Activated T-helper 1 cell treated with anti-CD3 and anti-CD28 coated beads, Interleukin-2, amount 50 U/mL, for 16 hours (primary cell): ENCODE measurements at regions not wholly inside any gene's neighbourhood (a gene's known extent, or its start where the extent isn't known, plus 50 kb on each side); places are given as distances from the start of the nearest gene placed in this dataset.

Experiments used
- DNase-seq, 2 donors: peaks; one replicate each; pipeline ENCODE4 v3.0.0-alpha.2; 2020; ENCODE audit warnings: low read depth in 1 of 2, low spot score in 1 of 2

DNA sequence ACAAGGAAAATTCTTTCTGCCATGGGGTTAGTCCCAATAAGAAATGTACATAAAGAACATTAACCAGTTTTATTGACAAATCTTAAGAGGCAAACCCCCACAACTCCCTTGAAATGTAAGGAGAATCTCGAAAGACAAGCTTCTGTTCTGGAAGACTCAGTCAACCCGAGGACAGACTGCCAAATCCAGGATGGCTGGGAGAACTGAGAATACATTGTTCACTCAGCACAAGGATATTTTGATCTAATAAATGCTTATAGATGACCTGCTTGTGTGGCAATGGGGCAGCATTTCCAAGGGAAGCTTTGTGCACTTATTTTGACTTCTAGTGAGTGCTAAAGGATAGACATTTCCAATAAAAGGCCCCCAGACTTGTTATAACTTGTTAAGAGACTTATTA is 280.4 kb downstream of the DHX15 start:
- no peak for DNase-seq

DNA sequence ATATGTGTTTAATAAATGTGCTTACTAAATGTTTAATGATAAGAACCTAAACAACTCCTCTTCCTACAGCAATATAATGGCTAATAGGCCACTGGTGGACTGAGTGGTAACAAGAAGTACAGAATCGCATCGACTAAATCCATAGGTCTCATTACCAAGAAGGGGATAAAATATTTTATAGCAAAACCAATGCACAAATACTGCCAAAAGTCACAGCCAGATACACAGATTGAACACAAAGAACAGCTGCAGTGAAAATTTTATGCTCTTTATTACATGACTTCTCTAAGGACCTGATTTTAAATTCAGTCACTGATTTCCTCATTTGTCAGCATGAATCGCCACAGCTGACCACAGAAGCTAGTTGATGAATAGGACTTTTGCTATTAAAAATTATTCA is 285.4 kb downstream of the DHX15 start:
- DNase-seq: no peak

DNA sequence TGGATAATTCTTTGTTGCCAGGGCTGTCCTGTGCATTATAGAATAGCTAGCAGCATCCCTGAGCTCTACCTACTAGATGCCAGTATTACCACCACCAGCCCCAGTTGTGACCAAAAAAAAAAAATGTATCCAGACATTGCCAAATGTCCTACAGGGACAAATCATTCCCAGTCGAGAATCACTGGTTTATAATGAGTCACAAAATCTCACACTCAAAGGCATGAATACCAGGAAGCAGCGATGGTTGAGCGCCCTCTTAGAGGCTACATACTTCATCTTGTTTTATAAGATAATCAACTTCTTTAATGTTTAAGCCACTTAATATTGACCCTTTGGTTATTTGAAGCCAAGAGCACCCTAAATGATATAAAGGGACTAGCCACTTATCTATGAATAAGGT is 297.3 kb downstream of the DHX15 start:
- DNase-seq: no peak

DNA sequence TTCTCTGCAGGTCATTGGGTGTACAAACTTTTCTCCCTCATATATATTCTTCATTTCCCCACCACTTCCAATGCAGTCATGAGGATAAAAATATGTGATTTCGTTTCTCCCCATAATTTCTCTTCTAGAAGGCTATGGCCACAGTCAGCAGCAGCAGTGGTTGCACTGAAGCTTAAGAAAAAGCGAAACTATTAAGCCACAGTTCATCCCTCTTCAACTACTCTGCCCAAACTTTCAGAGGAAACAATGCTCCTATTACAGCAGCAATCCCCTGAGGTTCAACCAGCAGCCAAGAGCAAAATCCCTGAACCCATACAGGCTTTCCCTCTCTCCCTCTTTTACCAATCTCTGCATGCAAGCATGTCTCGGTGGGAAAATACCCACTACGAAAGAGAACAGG is 298.6 kb downstream of the DHX15 start:
- DNase-seq: no peak

DNA sequence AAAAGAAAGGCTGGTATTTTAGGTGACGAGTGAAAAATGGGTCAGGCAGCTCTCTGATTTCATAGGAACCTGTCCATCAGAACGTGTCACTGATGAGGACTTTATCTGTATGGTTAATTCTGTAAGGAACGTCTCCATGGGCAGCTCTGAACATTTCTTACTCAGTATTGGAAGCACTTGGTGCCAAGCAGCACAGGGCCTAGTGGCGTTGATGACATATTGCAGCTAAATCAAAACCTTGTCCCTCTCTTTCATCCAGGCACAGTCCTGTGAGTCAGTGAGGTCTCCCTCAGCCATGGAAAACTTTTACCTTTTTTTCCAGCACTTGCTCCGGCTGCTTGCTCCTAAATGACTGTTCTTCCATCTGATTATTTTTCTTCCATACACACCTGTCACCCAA is 301.9 kb downstream of the DHX15 start:
- DNase-seq: no peak

DNA sequence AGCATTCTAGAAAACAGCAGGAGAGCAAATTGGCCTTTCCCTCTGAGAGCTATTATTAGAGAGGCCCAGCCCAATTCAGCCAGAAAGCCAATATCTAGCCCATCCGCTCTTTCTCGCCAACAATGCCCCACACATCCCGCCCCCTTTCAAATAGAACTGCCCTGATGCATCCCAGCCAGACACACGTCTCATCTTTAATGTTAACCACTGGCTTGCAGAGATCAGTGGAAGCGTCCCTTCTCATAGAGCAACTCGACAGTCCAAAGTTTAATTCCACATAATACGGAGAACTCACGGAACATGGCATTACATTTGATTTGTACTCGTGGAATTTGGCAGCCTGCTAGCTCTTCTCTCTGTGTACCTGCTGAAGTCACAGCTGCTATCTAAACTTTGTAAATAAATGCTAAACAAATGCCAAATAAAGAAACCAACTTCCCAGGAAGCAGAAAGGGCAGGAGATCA is 304.4 kb downstream of the DHX15 start:
- DNase-seq: no peak

DNA sequence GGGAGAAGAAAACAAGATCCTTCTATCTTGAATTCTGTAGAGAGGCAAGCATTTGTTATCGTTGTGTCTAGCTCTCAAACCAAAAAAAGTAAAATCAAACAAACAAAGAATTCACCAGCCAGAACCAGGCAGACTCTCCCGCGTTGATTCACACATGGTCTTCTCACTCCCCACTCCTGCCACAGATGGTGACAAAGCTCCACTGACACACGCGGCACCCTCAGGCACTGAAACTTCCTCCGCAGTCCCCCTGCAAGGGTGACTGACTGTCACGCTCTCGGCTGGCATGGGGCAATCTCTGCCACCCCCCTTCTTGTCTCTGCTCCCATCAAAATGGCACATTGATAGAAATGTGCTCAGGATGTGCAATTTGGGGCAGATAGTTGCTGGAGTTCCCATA is 304.9 kb downstream of the DHX15 start:
- DNase-seq: no peak

DNA sequence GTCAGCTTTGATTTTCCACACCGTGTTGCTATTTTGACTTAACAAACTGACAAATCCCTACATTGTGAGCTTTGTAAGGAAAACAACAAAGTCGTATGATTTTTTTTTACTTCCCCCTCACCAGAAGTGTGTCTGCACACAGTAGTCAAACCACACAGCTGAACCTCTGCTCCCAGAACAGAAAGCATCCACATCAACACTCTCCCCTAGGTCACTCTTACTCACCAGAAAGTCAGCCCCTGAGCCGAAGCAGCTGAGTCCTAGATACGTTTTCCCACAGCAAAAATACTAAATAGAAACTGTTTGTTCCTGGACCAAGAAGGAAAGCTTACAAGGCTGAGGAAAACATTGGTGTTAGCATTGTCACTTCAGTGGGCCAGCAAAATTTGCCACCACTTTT is 305.7 kb downstream of the DHX15 start:
- no peak for DNase-seq

DNA sequence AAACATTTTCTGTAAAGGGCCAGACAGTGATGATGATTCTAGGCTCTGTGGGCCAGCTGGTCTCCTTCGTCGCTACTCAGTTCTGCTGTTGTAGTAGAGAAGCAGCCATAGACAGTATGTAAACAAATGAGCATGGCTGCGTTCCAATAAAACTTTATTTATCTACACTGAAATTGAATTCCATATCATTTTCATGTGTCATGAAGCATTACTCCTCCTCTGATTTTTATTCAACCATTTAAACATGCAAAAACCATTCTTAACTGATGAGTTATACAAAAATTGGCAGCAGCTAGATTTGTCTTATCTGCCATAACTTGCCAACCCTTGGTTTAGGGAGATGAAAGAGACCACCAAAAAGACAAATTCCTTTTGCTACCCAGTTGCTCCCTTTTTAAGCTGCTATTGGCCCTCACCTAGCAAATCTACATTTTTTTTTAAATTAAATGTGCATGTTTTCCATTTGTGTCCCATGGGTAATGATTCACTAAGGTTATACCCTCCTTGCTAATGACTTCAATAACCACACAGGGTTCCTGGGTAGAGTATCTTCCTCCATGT is 309.9 kb downstream of the DHX15 start:
- no peak for DNase-seq

DNA sequence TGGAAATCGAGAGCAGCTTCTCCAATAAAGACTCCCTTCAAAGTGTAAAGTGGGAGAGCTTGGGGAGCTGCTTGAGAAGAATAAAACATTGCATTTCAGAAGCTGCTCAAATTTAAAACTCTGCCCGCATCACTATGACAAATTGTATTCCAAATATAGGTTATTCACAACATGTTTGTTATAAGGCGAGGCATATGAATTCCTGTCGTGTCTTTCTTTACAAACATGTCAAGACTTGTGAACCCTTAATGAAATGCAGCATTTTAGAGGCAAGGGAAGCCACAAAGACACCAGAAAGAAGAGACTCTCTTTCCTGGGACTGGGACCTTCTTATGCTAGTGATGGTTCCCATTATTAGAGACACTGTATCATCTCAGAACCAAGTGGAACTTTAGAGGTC is 311.2 kb downstream of the DHX15 start:
- DNase-seq: no peak

DNA sequence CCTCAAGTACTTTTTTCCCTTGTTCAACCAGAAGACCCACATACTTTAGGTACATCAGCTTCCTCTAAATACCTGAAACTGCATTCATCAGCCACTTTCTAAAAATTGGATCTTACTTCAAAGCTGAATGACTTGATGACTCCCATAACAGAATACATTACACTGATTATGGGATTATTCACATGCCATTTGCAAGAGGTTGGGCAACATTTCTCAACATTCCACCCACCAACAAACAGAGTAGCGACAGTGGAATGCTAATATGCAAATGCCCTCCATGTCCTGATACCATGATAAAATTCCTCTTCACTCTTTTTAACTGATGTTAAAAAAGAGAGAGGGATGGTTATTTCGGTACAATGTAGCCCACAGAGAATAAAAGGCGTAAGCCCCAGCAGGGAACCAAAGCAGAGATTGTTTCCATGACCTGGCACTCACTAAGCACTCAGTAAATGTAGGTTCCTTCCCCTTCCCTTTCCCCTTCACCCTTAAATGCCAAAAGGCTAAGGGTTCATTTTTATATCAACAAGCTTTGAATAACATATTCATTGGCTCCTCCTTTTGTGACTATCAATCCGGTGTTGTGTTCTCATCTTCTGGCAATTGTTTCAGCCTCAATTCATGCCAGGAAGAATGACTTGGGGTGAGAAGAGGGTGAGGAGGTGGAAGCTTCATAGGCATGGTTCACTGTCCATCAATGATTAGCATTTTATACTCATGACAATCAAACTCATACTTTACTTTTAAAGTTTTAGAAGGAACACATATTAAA is 317.2 kb downstream of the DHX15 start:
- no peak for DNase-seq

DNA sequence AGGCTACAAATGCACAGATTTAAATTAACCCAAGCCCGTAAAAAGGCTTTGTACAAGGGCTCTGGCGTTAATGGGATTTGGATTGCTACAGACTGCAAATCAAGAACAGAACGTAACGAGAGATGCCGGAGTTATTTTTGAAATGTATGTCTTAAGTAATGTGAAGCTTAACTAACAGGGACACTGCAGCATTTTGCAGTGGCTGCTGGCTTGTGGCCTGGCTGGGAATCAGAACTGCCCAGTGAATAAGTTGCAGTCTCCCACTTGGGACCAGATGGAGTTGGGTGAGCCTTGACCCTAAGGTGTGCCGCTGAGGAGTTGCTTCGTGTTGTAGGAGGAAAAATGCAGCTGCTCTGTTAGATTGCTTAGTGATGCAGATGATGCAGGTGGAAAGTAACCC is 318.4 kb downstream of the DHX15 start:
- DNase-seq: no peak

DNA sequence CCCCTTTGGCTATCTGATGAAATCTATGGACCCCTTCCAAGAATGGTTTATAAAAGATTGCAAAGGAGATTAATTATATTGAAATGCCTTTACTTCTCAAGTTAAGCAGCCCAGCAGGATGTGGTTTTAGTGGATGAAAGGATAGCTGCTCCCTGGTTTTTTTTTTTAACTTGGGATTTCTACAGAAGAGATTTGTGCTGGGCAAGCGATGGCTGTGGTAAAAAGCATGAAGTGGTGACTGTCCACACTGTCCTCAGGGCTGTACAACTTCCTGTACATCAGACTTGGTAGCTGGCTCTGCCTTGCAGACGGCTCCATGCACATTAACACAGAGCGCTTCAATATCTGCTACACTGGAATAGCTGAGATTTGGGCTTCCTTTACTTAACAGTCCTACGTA is 321.7 kb downstream of the DHX15 start:
- no peak for DNase-seq

DNA sequence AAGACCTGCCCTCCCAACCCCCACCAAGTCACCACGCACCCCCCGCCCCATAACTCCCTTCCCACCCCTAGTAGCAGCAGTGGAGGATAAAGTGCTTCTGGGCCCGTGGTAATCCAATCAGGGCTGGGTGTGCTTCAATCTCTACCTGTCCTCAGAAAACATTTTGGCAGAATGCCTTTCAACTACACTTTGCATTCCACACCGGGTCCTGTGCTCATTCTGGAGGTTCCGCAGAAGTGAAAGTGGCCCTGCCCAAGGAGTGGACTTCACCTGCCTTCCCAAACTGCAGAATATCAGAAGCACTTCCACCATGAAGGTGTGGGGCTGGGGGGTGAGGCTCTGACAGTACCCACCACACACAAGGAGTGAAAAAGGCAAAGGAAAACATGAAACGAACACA is 322.3 kb downstream of the DHX15 start:
- no peak for DNase-seq

DNA sequence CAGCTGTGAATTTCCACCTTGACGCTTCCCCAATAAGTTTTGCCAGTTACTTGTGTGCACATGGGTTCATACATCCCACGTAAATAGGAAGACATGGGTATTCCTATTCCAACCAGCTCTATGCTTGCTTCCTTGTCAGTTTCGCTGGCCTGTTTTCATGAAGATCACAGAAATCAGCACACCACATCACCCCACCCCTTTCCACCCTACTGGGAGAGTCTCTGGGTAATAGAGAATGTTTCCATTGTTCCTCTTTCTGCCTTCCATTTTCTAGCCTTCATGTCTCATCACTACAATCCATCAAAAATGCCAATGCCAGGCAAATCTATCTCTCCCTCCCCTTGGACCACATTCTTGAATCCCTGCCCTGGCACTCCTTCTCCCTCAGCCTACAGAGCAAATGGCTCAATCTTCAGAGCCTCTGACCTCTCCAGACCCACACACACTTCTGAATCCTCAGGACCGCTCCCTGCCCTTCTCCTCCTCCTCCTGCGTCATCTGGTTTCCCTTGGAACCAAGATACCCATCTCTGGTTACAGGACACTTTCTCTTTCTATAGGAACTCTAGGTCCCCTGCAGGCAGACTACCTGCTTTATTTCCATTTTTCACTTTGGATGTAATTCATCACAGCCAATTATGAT is 323.3 kb downstream of the DHX15 start:
- DNase-seq: no peak

DNA sequence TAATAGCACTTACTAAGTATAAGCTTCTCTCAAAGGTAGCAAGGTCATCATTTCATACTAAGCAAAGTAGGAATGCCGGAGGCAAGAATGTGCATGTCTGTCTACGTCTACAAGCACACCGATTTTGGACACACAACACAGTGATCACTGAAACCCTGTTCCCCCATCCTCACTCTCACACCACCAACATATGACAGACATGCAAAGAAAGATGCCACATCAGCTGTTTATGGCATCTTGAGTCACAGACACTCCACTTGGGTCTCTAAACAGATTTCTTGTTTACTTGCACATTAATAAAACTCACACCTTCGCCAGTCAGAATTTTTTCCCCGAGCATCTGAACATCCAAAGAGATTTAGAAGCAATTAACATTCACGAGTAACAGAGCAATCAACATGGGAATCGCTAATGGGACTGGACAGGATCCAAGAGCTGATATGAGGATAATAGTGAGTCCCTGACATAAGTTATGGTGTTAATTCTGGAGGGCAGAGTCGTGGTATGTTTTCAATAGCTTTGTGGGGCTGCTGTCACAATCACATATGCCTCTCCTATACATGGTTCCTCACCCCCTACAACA is 324.1 kb downstream of the DHX15 start:
- no peak for DNase-seq

DNA sequence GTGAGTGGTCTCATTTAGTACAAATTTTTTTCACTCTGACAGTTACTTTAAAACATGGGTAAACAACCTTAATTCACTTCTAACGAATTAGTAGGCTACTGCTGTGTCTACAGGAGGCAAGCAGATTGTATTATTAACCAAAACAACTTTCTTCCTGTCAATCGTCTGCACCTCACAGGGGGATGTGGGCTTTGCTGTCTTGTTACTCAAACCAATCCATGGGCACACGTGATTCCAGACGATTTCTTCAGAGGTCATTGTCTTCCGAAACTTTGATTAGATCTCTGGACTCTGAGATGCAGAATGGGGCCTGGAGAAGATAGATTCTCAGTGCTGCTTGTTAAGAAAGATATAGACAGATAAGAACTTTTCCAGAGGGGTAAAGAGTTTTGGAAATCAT is 327.8 kb downstream of the DHX15 start:
- DNase-seq: no peak

DNA sequence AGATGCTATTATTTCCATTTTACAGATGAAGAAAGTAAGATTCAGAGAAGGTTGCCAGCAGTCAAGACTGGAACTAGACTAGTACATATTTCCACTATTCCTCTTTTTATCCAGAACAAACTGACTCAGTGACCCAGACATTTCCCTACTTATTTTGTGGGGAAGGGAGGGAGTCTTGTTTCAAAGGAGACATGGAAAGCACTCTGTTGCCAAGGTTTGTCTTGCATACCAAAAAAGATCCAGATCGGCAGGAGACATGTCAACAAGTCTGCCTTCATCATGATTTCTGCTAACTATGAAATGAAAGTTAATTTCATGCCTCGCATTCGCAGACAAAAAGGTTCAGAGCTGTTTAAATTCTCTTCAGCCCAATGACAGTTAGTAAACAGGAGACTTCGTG is 328.3 kb downstream of the DHX15 start:
- DNase-seq: no peak

DNA sequence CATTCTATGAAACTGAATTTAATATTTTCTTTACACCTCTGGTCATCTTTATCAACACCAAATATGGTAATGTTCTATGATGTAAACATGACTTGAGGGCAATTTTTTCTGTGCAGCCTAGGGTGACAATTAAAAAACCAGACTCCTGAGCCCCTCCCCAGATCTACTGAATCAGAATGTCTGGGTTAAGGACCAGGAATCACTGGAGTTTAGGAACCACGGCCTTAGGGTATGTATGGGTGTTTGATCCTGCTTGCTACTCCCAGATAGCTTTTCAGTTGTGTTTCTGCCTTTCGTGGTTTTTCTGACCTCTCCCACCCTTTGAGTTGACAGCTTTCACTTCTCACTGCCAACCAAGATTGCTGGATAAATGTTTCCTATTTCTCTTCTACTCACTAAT is 332.2 kb downstream of the DHX15 start:
- no peak for DNase-seq

DNA sequence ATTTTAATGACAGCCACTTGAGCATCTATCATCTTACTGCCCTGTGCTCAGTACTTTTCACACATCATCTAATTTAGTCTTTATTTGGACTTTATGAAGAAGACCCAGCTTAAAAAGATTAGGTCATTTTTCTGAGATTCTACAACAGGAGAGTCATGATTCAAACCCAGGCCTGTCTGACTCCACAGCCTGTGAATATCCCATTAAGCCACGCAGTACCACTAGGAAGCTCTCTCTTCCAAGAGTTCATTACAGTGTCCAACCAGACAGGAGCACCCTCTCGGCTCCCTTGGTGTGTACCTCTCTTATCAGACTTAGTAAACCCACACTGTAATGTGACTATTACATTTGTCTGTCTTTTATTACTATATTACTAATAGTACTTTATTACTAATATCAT is 332.8 kb downstream of the DHX15 start:
- DNase-seq: no peak

DNA sequence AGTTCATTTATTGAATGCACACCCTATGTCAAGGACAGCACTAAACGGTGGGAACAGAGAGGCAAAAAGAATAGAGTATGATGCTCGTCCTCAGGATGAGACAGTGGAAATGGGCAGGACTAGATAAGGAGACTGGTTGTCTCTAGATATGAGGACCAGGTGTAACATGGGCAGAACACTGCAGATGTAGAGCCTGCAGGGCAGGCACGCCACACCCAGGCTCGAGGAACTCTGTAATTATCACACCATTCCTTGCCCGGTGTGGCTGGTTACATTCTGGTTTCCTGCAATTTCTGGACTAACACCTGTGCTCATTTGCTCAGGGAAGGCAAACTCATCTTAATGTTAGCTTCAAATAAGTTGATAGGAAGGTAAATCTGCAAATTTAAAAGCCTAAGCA is 334.4 kb downstream of the DHX15 start:
- no peak for DNase-seq
